Endothelial cell (in vitro differentiated cells): ENCODE measurements at regions not wholly inside any gene's neighbourhood (a gene's known extent, or its start where the extent isn't known, plus 50 kb on each side); places are given as distances from the start of the nearest gene placed in this dataset.

Source experiments
- DNase-seq: peaks from one replicate; pipeline ENCODE4 v3.0.0; 2021; ENCODE audit warnings: low spot score
- H3K27ac Mint-ChIP-seq: one replicate; pipeline ENCODE4 v1.8.0; 2021; ENCODE audit warnings: mixed read lengths, inconsistent platforms; ENCODE audit not compliant: unreplicated experiment
- H3K27me3 Mint-ChIP-seq: one replicate; pipeline ENCODE4 v1.8.0; 2021; ENCODE audit warnings: mild to moderate bottlenecking, moderate library complexity, mixed read lengths, inconsistent platforms; ENCODE audit not compliant: unreplicated experiment
- H3K36me3 Mint-ChIP-seq: one replicate; pipeline ENCODE4 v1.8.0; 2021; ENCODE audit warnings: mild to moderate bottlenecking, low read depth, mixed read lengths, inconsistent platforms; ENCODE audit not compliant: unreplicated experiment
- H3K4me1 Mint-ChIP-seq: one replicate; pipeline ENCODE4 v1.8.0; 2021; ENCODE audit warnings: mild to moderate bottlenecking, mixed read lengths, inconsistent platforms; ENCODE audit not compliant: unreplicated experiment
- H3K4me3 Mint-ChIP-seq: one replicate; pipeline ENCODE4 v1.8.0; 2021; ENCODE audit warnings: mild to moderate bottlenecking, mixed read lengths, inconsistent platforms; ENCODE audit not compliant: unreplicated experiment
- H3K9me3 Mint-ChIP-seq: one replicate; pipeline ENCODE4 v1.8.0; 2021; ENCODE audit warnings: mixed read lengths, inconsistent platforms; ENCODE audit not compliant: unreplicated experiment
- TF ChIP-seq, protein P1 (sequence below): fragments of 200-600 bp; sonication (generic); IDR thresholded peaks from one replicate; pipeline ENCODE4 v1.5.0; 2021; ENCODE audit warnings: antibody characterized with exemption; ENCODE audit not compliant: unreplicated experiment

DNA sequence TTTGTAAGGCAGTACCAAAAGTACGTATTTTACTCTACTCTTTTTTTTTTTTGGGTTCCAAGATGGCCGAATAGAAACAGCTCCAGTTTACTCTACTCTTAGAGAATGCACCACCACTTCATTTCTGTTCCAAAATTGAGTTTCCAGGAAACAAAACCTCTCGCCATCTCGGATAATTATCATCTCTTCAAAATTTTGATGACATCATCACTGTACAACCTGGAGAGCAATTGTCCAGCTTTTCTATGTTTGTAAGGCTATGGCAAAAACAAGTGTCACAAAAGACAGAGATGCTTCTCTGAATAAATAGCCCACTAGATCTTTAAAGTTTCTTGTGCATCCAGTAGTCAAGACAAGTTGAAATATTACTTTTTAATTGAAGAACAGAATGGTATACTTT, 1631.9 kb upstream of the CDH6 start:
- Mint-ChIP-seq H3K4me1 (no peaks in the 10 kb centered on the region), H3K36me3 (no peaks in the 10 kb centered on the region), H3K27ac (no peak overlapping the region), H3K27me3 (no peaks in the 10 kb centered on the region), H3K9me3 (no peaks in the 10 kb centered on the region), H3K4me3 (no peak overlapping the region)
- no peak for DNase-seq
- TF ChIP-seq, protein P1, sequence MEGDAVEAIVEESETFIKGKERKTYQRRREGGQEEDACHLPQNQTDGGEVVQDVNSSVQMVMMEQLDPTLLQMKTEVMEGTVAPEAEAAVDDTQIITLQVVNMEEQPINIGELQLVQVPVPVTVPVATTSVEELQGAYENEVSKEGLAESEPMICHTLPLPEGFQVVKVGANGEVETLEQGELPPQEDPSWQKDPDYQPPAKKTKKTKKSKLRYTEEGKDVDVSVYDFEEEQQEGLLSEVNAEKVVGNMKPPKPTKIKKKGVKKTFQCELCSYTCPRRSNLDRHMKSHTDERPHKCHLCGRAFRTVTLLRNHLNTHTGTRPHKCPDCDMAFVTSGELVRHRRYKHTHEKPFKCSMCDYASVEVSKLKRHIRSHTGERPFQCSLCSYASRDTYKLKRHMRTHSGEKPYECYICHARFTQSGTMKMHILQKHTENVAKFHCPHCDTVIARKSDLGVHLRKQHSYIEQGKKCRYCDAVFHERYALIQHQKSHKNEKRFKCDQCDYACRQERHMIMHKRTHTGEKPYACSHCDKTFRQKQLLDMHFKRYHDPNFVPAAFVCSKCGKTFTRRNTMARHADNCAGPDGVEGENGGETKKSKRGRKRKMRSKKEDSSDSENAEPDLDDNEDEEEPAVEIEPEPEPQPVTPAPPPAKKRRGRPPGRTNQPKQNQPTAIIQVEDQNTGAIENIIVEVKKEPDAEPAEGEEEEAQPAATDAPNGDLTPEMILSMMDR = no peak

DNA sequence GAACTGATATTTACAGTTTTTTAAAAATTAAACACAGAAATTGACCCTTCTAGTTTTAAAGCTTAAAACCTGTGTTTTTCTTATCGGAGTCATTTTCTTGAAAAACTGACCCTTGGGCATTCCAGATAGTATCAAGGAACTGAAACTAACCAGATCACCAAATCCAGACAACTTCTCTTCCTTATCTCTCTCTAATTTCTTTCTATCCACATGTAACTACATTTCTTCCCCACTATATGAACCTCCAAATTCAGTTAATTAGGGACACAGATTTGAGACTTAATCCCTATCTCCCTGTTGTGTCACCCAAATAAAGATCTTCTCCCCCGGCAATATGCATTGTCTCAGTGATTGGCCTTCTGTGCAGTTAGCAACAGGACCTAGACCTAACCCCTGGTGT, 1643.0 kb upstream of the CDH6 start:
- Mint-ChIP-seq H3K27me3 (peaks cover 1% of the 10 kb centered on the region), H3K4me1 (peaks cover 3% of the 10 kb centered on the region), H3K36me3 (no peaks in the 10 kb centered on the region), H3K27ac (no peak overlapping the region), H3K4me3 (no peak overlapping the region), H3K9me3 (no peaks in the 10 kb centered on the region)
- TF ChIP-seq, protein P1 = no peak
- no peak for DNase-seq

DNA sequence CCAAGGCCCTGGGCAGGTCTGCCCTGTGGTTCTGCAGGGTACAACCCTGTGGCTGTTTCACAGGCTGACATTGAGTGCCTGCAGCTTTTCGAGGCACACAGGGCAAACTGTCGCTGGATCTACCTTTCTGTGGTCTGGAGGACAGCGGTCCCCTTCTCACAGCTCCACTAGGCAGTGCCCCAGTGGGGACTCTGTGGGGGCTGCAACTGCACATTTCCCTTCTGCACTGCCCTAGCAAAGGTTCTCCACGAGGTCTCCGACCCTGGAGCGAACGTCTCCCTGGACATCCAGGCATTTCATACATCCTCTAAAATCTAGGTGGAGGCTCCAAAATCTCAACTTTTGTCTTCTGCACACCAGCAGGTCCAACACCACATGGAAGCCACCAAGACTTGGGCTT, 1645.2 kb upstream of the CDH6 start:
- Mint-ChIP-seq H3K27me3 (peaks cover 1% of the 10 kb centered on the region), H3K36me3 (no peaks in the 10 kb centered on the region), H3K27ac (no peak overlapping the region), H3K4me3 (no peak overlapping the region), H3K4me1 (peaks cover 3% of the 10 kb centered on the region), H3K9me3 (no peaks in the 10 kb centered on the region)
- DNase-seq = no peak
- TF ChIP-seq, protein P1 = no peak

DNA sequence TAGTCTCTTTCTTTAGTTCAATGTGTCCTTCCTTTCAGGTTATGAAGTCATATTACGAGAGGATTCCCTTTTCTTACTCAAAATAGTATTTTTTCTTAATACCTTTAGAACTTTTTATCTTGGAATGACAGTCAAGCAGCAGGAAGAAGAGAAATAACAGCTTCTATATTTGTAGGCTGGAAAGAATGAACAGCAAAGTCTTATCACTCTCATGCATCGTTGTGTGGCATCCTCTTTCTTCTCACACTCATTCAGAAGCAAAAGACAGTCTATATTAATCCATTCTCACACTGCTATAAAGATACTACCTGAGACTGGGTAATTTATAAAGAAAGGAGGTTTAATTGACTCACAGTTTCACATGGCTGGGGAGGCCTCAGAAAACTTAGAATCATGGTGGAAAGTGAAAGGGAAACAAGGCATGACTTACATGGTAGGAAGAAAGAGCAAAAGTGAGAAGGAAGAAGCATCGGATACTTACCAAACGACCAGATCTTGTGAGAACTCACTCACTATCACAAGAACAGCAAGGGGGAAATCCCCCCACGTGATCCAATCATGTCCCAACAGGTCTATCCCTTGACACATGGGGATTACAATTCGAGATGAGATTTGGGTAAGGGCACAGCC, 1646.1 kb upstream of the CDH6 start:
- Mint-ChIP-seq H3K9me3 (no peaks in the 10 kb centered on the region), H3K4me3 (no peak overlapping the region), H3K4me1 (peaks cover 3% of the 10 kb centered on the region), H3K36me3 (no peaks in the 10 kb centered on the region), H3K27ac (no peak overlapping the region), H3K27me3 (peaks cover 1% of the 10 kb centered on the region)
- TF ChIP-seq, protein P1 = no peak
- DNase-seq = no peak

DNA sequence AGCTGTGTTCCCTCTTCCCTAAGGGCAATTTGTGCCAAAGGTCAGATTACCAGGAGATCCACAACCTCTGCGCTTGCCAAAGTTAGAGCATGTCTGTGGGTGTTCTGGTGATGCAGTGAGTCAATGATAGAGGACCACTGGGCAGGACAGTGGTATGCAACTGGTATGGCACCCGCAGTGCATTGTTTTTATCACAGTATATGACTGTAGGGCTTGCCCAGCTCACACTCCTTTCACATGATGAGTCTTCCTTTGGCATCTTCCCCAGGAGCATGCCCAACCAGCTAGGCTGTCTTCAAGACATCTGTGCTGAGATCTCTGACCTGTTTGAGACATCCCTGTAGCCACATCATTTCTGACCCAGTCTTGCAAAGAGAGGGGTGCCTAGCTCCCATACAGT, 1650.0 kb upstream of the CDH6 start:
- Mint-ChIP-seq H3K4me3 (no peak overlapping the region), H3K36me3 (no peaks in the 10 kb centered on the region), H3K9me3 (no peaks in the 10 kb centered on the region), H3K27me3 (peaks cover 1% of the 10 kb centered on the region), H3K4me1 (peaks cover 3% of the 10 kb centered on the region), H3K27ac (no peak overlapping the region)
- TF ChIP-seq, protein P1 = no peak
- no peak for DNase-seq
